ENCODE measurements at regions not wholly inside any gene's neighbourhood (a gene's known extent, or its start where the extent isn't known, plus 50 kb on each side); places are given as distances from the start of the nearest gene placed in this dataset.

- TF ChIP-seq ZNF274 (IDR thresholded peaks at IDR 0.05; ENCODE audit: low read depth, low read length) (no peak), SUZ12 (IDR thresholded peaks at IDR 0.05; ENCODE audit: extremely low read depth, insufficient read depth, insufficient read length) (no peak)
Observed at GRCh38 chr18:76712511-76713140, 109.7 kb upstream of the ZNF236 start.
